Coronary artery (tissue), 2 donors: ENCODE measurements at regions not wholly inside any gene's neighbourhood (a gene's known extent, or its start where the extent isn't known, plus 50 kb on each side); places are given as distances from the start of the nearest gene placed in this dataset.
"Not testable (repeated sequence)": the region's sequence is repeated elsewhere in the genome, so short reads cannot be mapped to it uniquely, and the experiment has no call there.

Experiments used
- DNase-seq: peaks from one replicate; pipeline ENCODE4 v3.0.0-alpha.2; 2017; ENCODE audit warnings: low spot score
- H3K27ac ChIP-seq, 2 donors: fragments of 200-600 bp; sonication (generic); one replicate each; pipeline ENCODE4 v1.5.1; 2016 to 2019
- H3K4me3 ChIP-seq: fragments of 200-600 bp; sonication (generic); 2 replicates; pipeline ENCODE4 v1.5.1; 2016; ENCODE audit warnings: mild to moderate bottlenecking, moderate library complexity
- CTCF ChIP-seq: fragments of 200-600 bp; sonication (generic); IDR thresholded peaks from one replicate; pipeline ENCODE4 v1.5.1; 2019; ENCODE audit warnings: antibody characterized with exemption

GRCh38 chr7:112959276-112959675 is 127.4 kb downstream of the GPR85 start:
- TF ChIP-seq CTCF: no peak
- no peak for DNase-seq
- Histone ChIP-seq H3K4me3 (no peak overlapping the region), H3K27ac (no peak overlapping the region)

- Histone ChIP-seq H3K4me3 (no peak overlapping the region), H3K27ac (no peak overlapping the region)
- DNase-seq: no peak
- TF ChIP-seq CTCF: no peak
Measured at GRCh38 chr7:112958775-112959174, 127.9 kb downstream of the GPR85 start.

- H3K27ac ChIP-seq: no peak overlapping the region
- no peak overlapping the region for H3K4me3 ChIP-seq
- no peak for TF ChIP-seq CTCF
- no peak for DNase-seq
Measured at GRCh38 chr7:112957901-112958300, 128.7 kb downstream of the GPR85 start.

GRCh38 chr7:112953031-112953430 is 133.6 kb downstream of the GPR85 start:
- not testable (repeated sequence) for DNase-seq, H3K4me3 ChIP-seq, H3K27ac ChIP-seq

- H3K27ac ChIP-seq: no peak overlapping the region
- DNase-seq: no peak
- TF ChIP-seq CTCF: no peak
- no peak overlapping the region for H3K4me3 ChIP-seq
Measured at GRCh38 chr7:112951070-112951469, 135.6 kb downstream of the GPR85 start.

- not testable (repeated sequence) for H3K4me3 ChIP-seq, DNase-seq
Measured at GRCh38 chr7:112949682-112950081, 136.9 kb downstream of the GPR85 start.

GRCh38 chr7:112946350-112946749 is 140.3 kb downstream of the GPR85 start:
- H3K27ac ChIP-seq: no peak overlapping the region
- no peak for TF ChIP-seq CTCF
- no peak overlapping the region for H3K4me3 ChIP-seq
- no peak for DNase-seq

More at GRCh38 chr7:112949682-112950081, 136.9 kb downstream of the GPR85 start:
- not testable (repeated sequence) for H3K27ac ChIP-seq

- TF ChIP-seq CTCF: no peak
- no peak for DNase-seq
Measured at GRCh38 chr7:112945046-112945445, 141.6 kb downstream of the GPR85 start.

More at GRCh38 chr7:112945046-112945445, 141.6 kb downstream of the GPR85 start:
- no peak overlapping the region for H3K27ac ChIP-seq
- no peak overlapping the region for H3K4me3 ChIP-seq
